ENCODE measurements at regions not wholly inside any gene's neighbourhood (a gene's known extent, or its start where the extent isn't known, plus 50 kb on each side); places are given as distances from the start of the nearest gene placed in this dataset.
A peak's percentile ranks its signal among the peaks of the same experiment; 100 is the strongest.

GRCh38 chr2:58762176-58762781 lies 521.2 kb upstream of the FANCL start:
- TF ChIP-seq CTCF (IDR thresholded peaks at IDR 0.05): peak in 3 of 4 experiments; percentile 8 to 37 (median 22)
- TF ChIP-seq POLR2A (IDR thresholded peaks at IDR 0.05): no peak
